Coronary artery (tissue), 2 donors: ENCODE measurements at regions not wholly inside any gene's neighbourhood (a gene's known extent, or its start where the extent isn't known, plus 50 kb on each side); places are given as distances from the start of the nearest gene placed in this dataset.
"Not testable (repeated sequence)": the region's sequence is repeated elsewhere in the genome, so short reads cannot be mapped to it uniquely, and the experiment has no call there.

ENCODE experiments used
- DNase-seq: peaks from one replicate; pipeline ENCODE4 v3.0.0-alpha.2; 2017; ENCODE audit warnings: low spot score
- H3K27ac ChIP-seq, 2 donors: fragments of 200-600 bp; sonication (generic); one replicate each; pipeline ENCODE4 v1.5.1; 2016 to 2019
- H3K4me3 ChIP-seq: fragments of 200-600 bp; sonication (generic); 2 replicates; pipeline ENCODE4 v1.5.1; 2016; ENCODE audit warnings: mild to moderate bottlenecking, moderate library complexity
- CTCF ChIP-seq: fragments of 200-600 bp; sonication (generic); IDR thresholded peaks from one replicate; pipeline ENCODE4 v1.5.1; 2019; ENCODE audit warnings: antibody characterized with exemption

GRCh38 chr17:21613071-21613429, 79.3 kb upstream of the KCNJ18 start:
- TF ChIP-seq CTCF = no peak
- Histone ChIP-seq H3K4me3 (no peak overlapping the region), H3K27ac (no peak overlapping the region)
- DNase-seq = no peak

- DNase-seq, H3K4me3 ChIP-seq, H3K27ac ChIP-seq: not testable (repeated sequence)
Observed at GRCh38 chr17:21626987-21627386, 65.3 kb upstream of the KCNJ18 start.
